Stimulated activated CD4-positive, alpha-beta T cell treated with anti-CD3 and anti-CD28 coated beads, Interleukin-2, amount 100 ng/mL, for 24 hours (primary cell): ENCODE measurements at regions not wholly inside any gene's neighbourhood (a gene's known extent, or its start where the extent isn't known, plus 50 kb on each side); places are given as distances from the start of the nearest gene placed in this dataset.
"Not testable (repeated sequence)": the region's sequence is repeated elsewhere in the genome, so short reads cannot be mapped to it uniquely, and the experiment has no call there.

Experiments used
- DNase-seq, 2 donors: peaks; one replicate each; pipeline ENCODE4 v3.0.0-alpha.2; 2020

DNA sequence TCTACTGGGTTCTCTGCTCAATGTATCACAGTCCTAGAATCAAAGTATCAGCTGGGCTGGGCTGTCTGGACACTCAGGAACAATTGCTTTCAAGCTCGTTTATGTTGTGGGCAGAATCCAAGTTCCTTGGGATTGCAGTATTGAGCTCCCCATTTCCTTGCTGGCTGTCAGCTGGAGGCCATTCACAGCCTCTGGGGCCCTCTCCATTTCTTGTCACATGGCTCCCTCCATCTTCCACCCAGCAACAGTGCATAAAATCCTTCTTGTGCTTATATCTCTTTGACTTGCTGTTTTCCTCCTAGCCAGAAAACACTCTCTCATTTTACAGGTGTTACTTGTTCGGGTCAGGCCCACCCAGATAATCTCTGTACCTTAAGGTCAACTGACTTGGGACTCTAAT lies 363.5 kb downstream of the IGSF11 start:
- DNase-seq = no peak

DNA sequence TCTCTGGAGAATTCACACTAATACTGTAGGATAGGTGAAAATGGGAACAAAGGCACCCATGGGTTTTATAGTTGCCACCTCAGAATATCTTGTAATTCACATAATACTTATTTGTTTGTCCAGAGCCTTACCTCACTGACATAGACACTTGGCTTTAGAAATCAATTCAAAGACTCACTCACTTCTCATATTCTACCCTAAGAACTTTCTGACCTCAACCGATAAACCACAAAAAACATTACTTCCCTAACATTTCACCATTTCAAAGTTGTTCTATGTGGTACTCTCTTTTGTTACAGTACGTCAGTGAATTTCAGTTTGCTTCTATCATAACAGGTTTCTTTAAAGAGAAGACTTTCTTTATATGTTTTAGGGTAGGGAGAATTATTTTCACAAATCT lies 359.3 kb downstream of the IGSF11 start:
- DNase-seq = no peak

DNA sequence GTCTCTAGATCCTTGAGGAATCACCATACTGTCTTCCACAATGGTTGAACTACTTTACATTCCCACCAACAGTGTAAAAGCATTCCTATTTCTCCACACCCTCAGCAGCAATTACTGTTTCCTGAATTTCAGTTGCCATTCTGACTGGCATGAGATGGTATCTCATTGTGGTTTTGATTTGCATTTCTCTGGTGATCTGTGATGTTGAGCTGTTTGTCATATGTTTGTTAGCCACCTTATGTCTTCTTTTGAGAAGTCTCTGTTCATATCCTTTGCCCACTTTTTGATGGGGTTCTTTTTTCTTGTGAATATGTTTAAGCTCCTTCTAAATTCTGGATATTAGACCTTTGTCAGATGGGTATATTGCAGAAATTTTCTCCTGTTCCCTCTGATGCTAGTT lies 356.0 kb downstream of the IGSF11 start:
- DNase-seq = not testable (repeated sequence)

DNA sequence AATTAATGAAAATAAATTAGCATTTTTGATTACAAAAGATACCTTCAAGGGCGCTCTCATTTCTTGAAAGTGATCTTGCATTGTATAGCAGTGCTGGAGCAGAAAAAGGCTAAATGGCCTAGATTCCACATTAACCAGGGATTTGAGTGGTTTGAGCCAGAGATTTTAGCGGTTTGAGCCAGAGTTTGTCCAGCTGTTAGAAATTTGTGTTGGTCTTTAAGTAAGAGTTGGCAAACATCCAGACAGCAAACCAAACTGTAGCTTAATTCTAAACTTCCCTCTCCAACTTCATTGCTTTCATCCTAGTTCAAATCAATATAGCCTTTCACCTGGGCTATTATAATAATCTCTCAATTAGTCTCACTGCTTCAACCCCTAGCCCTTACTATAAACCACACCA lies 351.7 kb downstream of the IGSF11 start:
- DNase-seq = no peak

DNA sequence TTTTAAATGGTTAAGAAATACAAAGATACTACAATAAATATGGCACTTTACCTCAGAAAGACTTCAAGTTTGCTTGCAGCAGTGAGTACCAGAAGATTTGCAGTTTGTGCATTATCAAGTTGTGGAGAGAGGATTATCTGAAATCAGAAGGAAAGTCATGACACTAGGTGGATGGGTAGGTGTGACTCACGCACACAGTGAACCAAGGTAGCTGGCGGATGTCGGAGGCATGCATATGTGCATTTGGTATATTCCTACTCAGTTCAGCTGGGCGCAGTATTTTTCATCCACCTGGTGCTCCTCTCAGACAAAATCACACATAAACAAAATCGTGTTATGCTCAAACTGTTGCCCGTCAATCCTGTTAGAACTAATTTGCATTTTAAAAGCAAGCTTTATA lies 351.0 kb downstream of the IGSF11 start:
- no peak for DNase-seq

DNA sequence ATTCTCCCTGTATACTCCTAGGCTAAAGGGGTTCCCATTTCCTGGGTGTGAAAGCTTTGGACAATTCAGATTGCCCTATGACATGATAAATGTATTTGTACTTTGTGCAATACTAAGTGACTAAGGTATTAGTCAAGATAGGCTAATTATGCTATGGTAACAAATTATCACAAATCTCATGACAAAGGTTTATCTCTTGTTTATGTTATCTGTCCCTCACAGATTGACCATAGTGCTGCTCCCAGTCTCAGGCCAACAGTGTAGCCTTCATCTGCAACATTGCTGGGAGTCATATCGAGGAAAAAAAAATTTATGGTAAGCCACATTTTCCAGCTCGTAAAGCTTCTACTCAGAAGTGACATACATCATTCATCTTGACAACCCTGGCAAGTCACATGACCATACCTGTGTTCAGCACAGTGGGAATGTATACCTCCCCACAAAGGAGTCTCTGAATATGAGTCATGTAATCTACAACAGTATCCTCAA lies 346.2 kb downstream of the IGSF11 start:
- DNase-seq = no peak

DNA sequence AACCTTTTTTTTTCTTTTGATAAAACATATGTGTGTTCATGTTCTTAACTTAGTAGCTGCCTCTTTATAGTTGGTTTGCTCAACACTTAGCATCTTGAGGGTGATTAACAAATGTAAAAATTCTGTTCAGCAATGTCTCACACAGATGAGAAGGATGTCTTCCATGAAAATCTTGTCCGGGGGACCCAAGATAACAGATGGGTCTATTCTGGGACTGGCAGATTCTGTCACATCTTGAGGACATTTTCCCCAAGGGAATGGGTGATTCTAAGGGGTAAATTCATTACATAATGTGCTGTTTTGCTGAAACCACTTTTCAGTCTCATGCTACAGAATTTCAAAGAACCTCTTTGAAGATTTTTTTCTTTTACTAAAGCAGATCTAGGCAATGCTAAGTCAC lies 342.2 kb downstream of the IGSF11 start:
- DNase-seq = no peak

DNA sequence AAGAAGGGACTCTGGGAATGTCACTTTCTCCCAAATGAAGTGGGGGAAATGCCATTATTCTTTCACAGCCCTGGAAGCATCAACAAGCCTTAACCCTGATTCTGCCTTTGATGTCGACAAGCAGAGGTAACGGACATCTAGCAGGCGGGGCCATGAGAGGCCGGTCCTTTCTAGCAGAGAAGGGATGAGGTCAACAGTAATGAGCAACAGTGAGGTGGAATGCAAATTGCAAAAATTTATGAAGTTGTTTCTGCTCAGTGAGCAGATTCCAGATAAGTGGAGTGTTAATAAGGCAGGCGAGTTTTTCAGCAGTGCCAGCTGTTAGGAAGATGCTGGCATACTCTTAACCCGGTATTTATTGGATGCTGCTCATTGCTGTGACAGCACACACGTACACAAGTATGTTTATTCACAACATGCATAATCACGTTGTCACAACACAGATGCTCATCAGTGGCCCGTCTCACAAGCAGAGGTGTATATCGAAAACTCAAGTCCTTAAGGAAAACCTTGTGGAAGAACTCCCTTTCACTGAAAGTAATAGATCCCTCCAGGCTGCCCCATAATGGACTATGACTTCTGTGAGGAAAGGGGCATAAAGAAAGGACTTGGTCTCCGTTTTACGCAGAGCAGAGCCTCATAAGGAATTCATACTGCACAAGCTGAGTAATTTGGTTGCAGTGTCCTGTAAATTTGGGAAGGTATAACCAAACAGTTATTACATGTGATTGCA lies 329.0 kb downstream of the IGSF11 start:
- no peak for DNase-seq

DNA sequence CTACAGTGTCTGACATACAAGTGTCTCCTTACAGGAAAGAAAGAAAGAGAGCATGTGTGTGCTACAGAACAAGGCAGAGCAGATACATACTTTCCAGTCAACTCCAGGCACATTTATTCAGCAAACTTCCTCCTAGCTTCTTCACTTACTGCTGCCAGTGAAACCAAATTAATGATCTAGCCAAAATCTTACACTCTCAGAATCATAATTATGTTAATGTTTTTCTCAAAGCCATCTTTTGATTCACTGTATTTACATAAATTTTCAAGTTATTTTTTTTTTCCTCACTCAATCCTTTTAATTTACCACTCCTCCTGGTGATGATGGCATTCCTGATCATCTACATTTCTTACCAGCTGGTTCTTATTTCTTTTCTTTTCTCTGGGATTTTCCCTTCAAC lies 326.7 kb downstream of the IGSF11 start:
- DNase-seq = no peak

DNA sequence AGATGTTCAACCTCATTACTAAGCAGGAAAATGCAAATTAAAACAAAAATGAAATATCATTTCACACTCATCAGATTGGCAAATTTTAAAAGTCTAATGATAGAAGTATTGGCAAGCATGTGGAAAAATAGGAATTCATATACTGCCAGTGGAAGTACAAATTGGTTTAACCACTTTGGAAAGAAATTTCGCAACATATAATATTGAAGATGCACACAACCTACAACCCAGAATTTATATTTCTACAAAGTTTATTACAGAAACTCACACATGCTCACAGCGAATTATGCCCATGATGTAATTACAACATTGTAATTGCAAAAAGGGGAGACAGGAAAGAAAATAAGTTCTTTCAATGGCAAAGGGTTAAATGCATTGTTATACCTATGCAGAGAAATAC lies 324.1 kb downstream of the IGSF11 start:
- DNase-seq = no peak

DNA sequence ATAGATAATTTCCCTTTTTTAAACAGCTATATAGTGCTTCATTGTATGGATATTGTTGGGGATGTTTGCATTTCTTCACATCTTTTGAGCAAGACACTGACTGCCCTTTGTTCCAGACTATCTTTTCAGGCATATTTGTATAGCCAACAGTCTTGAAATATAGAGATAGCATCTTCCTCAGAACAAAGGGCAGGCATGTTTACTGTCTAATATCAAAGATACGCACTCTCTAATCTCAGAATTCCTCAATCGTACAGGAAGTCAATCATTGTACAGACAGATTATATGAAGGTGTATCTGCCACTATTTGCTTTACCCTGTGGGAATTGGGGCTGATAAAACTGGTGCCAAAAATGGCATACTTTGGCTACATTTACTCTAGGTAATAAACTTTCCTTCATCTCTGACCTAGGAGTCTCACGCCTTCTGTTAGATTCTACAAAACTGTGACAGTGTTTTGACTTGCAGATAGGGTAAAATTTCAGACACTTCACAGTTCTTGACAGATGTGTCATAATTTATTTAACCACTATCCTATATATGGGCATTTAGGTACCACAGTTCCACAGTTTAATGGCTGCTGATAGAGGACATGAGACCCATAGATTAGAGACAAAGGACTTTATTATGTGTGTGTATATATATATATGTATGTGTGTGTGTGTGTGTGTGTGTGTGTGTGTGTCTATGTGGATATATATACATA lies 321.0 kb downstream of the IGSF11 start:
- no peak for DNase-seq

DNA sequence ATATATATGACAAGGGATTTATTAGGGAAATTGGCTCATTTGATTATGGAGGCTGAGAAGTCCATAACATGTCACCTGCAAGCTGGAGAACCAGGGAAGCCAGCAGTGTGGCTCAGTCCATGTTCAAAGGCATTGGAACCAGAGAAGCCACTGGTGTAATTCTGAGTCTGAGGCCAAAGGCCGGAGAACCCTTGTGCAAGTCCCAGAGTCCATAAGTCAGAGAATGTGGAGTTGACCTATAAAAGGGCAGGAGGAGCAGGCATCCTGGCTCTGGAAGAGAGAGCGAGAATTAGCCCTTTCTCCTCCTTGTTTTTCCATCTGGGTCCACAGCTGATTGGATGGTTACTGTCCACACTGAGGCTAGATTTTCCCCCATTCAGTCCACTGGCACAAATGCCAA lies 319.8 kb downstream of the IGSF11 start:
- no peak for DNase-seq

DNA sequence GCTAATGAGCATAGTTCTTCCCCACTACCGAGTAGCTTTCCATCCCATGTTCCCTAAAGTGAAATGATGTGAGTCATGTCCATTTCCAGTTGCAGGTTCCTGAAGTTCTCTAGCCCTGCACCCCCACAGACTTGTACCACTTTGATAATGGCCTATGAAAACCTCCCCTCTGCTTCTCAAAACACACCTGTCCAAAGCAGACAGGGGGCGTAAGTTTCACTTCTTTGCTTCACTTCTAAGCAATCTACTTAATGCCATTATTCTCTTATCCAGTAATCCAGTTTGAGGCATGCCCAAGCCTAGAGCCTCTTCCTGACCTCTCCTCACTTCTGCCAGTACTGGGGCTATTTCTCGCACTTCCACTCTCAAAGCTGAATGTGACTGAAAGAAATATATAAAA lies 305.1 kb downstream of the IGSF11 start:
- no peak for DNase-seq

DNA sequence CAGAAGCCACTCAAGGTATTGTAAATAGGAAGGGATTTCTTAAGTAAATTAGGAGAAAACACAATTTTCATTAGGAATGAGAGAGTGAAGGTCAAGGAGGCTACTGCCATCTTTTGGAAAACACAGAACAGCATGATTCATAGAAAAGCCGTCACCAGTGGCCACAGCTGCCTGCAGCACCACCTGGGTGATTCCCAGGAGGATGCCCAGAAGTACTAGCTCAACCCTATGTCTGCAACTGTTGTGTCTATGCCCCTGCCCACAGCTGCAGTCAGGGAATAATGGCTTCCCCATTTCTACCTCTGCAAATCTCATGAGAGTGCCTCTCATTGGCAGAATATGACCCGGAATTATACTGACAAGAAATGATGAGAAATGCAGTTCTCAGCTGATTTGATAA lies 300.0 kb downstream of the IGSF11 start:
- no peak for DNase-seq

DNA sequence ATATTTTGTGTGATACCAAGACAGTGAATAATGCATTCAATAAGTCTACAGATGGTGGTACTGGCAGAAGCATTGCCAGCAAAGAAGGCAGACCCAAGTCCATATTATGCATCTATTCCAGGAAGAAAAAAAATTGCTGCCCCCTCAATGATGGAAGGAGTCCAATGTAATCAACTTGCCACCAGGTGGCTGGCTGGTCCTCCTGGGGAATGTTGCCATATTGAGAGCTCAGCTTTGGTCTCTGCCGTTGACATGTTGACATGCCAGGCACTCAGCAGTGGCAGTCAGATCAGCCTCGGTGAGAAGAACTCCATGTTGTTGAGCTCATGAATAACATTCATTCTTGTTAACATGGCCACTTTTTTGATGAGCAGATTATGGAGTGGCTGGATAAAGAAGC lies 298.5 kb downstream of the IGSF11 start:
- no peak for DNase-seq

DNA sequence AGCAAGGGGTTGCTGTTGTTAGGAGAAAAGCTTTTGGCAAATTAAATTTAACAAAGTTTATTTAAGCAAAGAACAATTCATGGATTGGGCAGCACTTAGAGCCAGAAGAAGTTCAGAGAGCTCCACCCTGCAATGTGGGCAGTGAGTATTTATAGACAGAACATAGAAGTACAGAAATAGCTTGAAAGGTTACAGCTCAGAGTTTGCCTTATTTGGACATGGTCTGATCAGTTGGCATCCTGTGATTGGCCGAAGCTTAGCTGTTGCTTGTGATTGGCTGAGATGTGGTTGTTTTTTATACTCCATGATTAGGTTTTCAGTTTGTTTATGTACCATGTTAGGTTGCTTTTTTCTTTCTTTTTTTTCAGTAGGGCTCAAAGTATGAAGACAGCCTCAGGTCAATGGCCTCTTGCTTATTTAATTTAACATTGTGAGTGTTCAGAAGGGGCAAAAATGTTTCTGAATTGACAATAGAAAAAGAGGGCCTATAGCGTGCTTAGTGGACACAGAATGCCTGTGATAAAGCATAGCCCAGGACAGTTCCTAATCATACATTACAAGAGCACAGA lies 293.8 kb downstream of the IGSF11 start:
- no peak for DNase-seq

DNA sequence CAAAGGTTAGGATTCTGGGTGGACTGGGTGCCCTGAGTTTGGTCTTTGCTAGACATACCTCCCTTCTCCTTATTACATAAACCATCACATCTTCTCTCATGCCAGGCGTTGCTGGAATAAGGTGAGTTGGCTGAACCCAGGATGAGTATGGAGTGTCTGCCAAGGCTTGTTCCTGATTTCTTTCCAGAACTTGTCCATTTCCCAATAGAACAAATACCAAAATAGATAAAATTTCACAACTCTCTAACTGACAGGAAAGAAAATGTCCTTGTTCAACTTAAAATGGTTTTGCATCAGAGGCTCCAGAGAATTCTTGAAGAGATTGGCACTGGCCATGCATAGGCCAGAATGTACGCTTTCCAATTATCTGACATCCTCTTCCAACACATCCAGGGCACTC lies 291.9 kb downstream of the IGSF11 start:
- no peak for DNase-seq

DNA sequence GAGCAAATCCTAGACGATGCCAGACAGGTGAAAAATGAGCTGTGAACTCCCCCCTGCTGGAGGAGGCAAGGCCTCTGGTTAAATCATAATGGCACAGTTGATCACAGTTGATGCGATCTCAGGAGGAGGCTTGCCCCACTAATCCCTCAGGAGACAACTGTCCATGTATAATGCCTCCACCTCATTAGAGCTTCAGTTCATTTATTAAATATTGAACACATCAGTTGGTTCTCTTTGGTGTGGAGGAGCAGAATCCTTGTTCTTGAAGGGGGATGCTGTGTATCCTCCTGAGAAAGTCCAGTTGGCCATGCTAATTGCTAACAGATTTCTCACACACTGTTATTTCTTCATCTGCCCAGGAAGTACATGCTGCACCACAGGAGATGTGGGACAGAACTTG lies 290.5 kb downstream of the IGSF11 start:
- DNase-seq = no peak

DNA sequence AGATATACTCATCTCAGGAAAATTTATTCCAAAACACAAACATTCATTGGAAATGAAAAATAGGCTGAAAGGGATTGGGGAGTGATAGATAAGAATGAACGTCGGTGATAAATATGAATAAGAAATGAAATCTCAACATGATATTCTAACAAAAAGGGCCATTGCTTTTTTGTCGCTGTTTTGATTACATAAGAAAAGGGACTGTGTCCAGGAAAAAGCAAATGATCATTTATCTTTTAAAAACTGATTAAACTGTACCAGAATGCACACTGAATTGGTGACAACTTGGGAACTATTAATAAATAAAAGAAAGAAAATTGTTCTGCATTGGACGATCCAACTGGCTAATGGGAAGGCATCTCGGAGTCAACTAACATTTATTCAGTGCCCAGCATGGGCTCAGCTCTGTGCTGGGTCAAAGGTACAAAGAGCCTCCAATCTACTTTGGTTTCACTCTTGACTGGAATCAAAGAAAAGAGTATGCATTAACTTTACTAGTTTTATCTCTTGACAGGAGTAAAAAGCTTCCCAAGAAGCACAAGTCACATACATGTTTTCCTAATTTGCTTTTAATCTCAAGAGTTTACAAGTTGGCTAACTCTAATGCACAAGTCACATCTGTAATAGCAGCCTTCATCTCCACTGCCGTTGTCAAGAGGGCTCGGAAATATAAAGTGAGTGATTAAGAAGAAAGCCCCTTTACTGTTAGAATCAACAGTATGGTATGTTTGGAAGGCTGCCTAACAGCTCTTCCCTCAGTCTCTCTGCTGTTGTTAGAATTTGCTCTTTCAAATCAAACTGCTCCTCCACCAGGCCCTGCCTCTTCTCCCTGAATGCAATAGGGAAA lies 280.0 kb downstream of the IGSF11 start:
- DNase-seq = no peak

DNA sequence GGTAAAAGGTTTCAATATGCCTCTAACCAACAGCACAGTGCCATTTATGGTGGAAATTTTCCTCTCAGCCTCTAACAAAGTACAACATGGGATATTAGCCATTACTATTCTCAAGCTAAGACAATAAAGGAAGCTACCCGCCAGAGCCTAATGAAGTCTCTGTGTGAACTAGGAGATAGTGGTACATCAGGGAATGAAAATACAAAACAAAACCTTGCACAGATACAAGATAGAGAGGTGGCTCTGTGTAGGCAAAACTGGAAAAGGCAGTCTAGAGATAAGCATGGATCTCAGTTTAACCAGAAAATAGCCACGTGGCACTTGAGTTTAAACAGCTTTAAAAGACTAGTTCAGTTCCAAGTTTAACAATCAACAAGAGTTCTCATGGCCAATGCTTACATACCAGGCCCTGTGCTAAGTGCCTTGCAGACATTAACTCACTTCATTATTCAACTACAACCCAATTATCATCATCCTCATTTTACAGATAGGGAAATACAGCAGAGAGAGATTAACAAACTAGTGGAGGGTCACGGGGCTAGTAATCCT lies 279.3 kb downstream of the IGSF11 start:
- no peak for DNase-seq

DNA sequence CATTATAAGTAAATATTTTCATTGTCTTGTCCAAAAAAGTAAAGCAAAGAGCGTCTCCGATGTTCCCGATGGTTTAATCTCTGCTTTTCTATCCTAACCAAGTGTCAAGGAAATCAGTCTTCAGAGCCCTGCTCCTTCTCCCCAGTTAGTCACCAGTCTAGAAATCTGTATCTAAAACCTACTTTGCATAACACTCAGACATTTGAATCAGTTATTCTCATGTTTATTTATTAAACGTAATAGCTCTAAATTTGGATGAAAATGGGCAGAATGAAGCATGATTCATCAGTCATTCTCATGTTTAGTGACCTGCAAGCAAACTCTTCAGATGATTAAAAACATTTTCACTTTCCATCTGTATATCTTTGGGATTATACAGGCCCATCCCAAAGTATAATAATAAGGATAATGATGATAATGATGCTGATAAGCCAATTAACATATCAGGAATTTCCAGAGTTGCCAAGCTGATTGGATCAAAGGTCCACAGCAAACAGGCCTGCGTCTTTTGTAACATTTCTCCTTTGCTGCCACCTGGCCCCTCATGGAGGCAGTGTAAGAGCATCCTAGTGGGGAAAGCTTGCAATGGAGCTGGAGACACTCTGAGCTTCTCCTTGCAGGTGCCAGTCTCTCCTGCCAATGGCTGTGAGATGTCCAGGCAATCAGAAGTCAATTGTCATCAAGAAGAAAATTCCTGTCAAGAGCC lies 273.9 kb downstream of the IGSF11 start:
- no peak for DNase-seq

DNA sequence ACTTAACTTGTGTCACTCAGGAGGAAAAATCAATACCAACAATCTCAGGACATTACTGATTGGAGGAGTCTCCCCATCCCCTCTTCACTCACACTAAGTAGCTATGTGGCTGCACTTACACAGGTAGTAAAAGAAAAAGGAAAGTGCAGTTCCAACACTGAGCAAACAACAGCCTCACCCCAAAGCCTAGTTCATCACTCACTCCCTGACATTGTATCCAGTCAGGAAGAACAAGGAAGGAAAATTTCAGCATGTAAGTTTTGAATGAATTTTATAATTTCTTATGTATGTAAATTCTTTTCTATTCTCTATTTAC lies 273.4 kb downstream of the IGSF11 start:
- no peak for DNase-seq
